D721Med (cell line): ENCODE measurements at regions not wholly inside any gene's neighbourhood (a gene's known extent, or its start where the extent isn't known, plus 50 kb on each side); places are given as distances from the start of the nearest gene placed in this dataset.

Experiments used
- DNase-seq: peaks from one replicate; pipeline ENCODE4 v3.0.0; 2011; ENCODE audit warnings: low spot score; ENCODE audit not compliant: insufficient read length
- FAIRE-seq: peaks from 2 replicates; lab custom pipeline; 2011; peaks lifted over from hg19 to GRCh38; lab: Jason Lieb, UNC
- TF ChIP-seq, protein P1 (sequence below): IDR thresholded peaks from 2 replicates; pipeline ENCODE4 v1.5.1; 2012; ENCODE audit warnings: mild to moderate bottlenecking, control low read depth; ENCODE audit not compliant: insufficient read depth; ENCODE audit errors: missing control alignments

DNA sequence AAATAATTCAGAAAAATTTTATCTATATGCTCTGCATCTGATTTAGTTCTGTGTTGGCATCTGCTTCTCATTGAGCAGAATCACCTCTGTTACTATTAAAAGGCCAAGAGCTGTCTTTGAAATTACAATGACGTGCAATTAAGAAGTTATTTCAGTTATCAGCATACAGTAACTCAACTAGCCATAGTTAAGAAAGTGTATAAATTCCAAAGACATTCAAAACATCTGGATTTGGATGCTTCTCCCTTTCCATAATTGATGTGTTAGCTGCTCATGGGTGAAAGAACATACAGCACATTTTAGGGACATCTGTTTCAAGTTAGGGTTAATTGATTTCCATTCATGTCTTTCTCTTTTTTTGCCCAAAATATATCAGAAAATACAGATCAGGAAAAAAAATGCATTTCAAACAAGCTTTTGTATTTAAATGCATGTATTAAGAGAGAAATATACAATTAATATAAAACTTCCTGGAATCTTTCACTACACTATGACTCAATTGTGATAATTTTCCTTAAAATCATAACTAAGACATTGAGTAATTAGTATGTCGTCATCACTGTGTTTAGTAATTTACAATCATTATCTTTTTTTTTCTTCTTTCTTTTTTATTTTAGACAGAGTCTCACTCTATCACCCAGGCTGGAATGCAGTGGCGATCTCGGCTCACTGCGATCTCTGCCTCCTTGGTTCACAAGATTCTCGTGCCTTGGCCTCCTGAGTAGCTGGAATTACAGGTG is 82.7 kb upstream of the MBNL1 start:
- no peak for DNase-seq

GRCh38 chr3:152190636-152191183 is 78.0 kb upstream of the MBNL1 start:
- FAIRE-seq (no peak), DNase-seq (no peak)
- TF ChIP-seq, protein P1, sequence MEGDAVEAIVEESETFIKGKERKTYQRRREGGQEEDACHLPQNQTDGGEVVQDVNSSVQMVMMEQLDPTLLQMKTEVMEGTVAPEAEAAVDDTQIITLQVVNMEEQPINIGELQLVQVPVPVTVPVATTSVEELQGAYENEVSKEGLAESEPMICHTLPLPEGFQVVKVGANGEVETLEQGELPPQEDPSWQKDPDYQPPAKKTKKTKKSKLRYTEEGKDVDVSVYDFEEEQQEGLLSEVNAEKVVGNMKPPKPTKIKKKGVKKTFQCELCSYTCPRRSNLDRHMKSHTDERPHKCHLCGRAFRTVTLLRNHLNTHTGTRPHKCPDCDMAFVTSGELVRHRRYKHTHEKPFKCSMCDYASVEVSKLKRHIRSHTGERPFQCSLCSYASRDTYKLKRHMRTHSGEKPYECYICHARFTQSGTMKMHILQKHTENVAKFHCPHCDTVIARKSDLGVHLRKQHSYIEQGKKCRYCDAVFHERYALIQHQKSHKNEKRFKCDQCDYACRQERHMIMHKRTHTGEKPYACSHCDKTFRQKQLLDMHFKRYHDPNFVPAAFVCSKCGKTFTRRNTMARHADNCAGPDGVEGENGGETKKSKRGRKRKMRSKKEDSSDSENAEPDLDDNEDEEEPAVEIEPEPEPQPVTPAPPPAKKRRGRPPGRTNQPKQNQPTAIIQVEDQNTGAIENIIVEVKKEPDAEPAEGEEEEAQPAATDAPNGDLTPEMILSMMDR: no peak

More for the DNA sequence above, 82.7 kb upstream of the MBNL1 start:
- TF ChIP-seq, protein P1: no peak
- FAIRE-seq: no peak

DNA sequence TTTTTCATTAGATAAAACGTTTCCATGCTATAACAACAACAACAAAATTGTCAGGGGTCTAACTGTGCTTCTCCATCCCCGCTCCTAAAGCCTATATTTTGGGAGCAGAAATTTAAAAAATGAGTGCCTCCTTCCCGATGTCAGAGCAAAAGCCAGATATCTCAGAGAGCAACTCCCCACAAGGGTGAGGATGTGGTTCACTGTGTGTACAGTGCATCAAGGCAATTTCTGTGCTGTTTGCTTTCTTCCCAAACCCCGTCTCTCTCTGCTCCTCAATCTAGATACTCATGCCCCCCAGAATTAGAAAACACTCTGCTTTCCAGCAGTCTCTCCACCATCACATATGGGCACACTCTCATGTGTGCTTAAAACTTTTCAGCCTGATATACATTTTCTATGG is 76.7 kb upstream of the MBNL1 start:
- TF ChIP-seq, protein P1: no peak
- no peak for FAIRE-seq
- no peak for DNase-seq

- DNase-seq (no peak), FAIRE-seq (no peak)
- TF ChIP-seq, protein P1: no peak
Measured at GRCh38 chr3:152192936-152193672, 75.6 kb upstream of the MBNL1 start.

- DNase-seq (no peak), FAIRE-seq (no peak)
- TF ChIP-seq, protein P1: no peak
Measured at GRCh38 chr3:152193673-152194267, 75.0 kb upstream of the MBNL1 start.

DNA sequence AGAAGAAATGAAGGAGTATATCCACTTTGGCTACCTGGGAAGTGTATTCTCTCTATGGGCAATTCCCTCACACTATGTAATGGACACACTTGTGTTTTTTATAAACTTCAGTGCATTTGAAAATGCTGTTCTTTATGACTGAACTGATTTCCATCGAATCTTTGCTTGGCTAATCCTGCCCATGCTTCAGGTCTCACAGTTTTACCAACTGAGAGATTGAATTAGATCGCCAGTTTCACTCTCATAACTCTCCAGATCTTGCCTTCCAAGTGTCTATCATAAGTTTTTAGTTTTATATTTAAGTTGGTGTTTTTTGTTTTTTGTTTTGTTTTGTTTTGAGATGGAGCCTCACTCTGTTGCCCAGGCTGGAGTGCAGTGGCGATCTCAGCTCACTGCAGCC is 73.5 kb upstream of the MBNL1 start:
- FAIRE-seq (no peak), DNase-seq (no peak)
- TF ChIP-seq, protein P1: no peak
